ENCODE measurements at regions not wholly inside any gene's neighbourhood (a gene's known extent, or its start where the extent isn't known, plus 50 kb on each side); places are given as distances from the start of the nearest gene placed in this dataset.

GRCh38 chr13:107220245-107220644 is 652.3 kb upstream of the ARGLU1 start:
- Histone ChIP-seq H3K36me3 (ENCODE audit: control insufficient read depth, insufficient read depth, low read length) (no peaks in the 10 kb centered on the region), H3K4me3 (replicated peaks; ENCODE audit: low read depth, low read length) (no peak overlapping the region), H3K27me3 (replicated peaks; ENCODE audit: control insufficient read depth, insufficient read depth, low read length) (no peaks in the 10 kb centered on the region)
- no peak for DNase-seq (ENCODE audit: extremely low read depth, insufficient read length)
- TF ChIP-seq CTCF (IDR thresholded peaks at IDR 0.05; ENCODE audit: insufficient read depth, low read length, poor library complexity, severe bottlenecking): no peak

- Histone ChIP-seq H3K36me3 (ENCODE audit: control insufficient read depth, insufficient read depth, low read length) (no peaks in the 10 kb centered on the region), H3K4me3 (replicated peaks; ENCODE audit: low read depth, low read length) (no peak overlapping the region), H3K27me3 (replicated peaks; ENCODE audit: control insufficient read depth, insufficient read depth, low read length) (no peaks in the 10 kb centered on the region)
- DNase-seq (ENCODE audit: extremely low read depth, insufficient read length): no peak
- TF ChIP-seq CTCF (IDR thresholded peaks at IDR 0.05; ENCODE audit: insufficient read depth, low read length, poor library complexity, severe bottlenecking): no peak
Measured at GRCh38 chr13:107217251-107217650, 649.3 kb upstream of the ARGLU1 start.

GRCh38 chr13:107216046-107216755 is 648.3 kb upstream of the ARGLU1 start:
- no peak overlapping the region for H3K4me3 ChIP-seq (replicated peaks; ENCODE audit: low read depth, low read length)
- no peaks in the 10 kb centered on the region for H3K27me3 ChIP-seq (replicated peaks; ENCODE audit: control insufficient read depth, insufficient read depth, low read length)
- no peak for DNase-seq (ENCODE audit: extremely low read depth, insufficient read length)
- no peaks in the 10 kb centered on the region for H3K36me3 ChIP-seq (ENCODE audit: control insufficient read depth, insufficient read depth, low read length)
- no peak for TF ChIP-seq CTCF (IDR thresholded peaks at IDR 0.05; ENCODE audit: insufficient read depth, low read length, poor library complexity, severe bottlenecking)

DNA sequence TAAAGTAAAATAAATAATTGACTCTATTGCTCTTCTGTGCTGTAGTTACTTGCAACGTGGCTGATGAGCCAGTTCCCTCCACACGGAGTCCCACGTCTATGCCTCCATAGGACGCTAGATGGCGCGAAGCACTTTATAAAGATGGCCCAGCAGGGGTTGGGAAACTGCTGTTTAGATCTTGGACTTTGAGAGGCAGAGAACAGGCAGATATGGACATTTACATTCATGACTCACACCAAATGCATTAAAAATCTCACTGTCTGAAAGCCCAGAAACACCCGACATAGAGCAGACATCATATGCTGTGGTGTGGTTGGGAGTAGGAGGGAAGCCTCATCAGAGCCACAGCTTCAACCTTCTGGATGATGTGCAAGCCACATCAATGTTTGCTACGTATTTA is 643.1 kb upstream of the ARGLU1 start:
- DNase-seq (ENCODE audit: extremely low read depth, insufficient read length): no peak
- no peaks in the 10 kb centered on the region for H3K27me3 ChIP-seq (replicated peaks; ENCODE audit: control insufficient read depth, insufficient read depth, low read length)
- no peaks in the 10 kb centered on the region for H3K36me3 ChIP-seq (ENCODE audit: control insufficient read depth, insufficient read depth, low read length)
- no peak overlapping the region for H3K4me3 ChIP-seq (replicated peaks; ENCODE audit: low read depth, low read length)
- peak; percentile 85 for TF ChIP-seq CTCF (IDR thresholded peaks at IDR 0.05; ENCODE audit: insufficient read depth, low read length, poor library complexity, severe bottlenecking)

DNA sequence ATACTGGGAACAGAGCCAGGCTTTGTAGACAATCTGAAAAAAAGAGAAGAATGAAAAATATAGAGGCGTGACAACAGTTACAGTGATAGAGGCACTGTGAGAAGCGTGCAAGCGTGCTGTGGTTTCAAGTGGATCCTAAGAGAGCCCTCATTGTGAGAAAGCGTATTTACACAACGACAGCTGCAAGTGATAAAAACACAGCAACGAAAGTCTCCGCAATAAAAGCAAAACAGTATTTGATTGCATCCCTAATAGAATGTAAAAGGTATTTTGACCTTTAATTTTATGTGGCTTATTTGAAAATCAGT is 642.7 kb upstream of the ARGLU1 start:
- H3K4me3 ChIP-seq (replicated peaks; ENCODE audit: low read depth, low read length): no peak overlapping the region
- no peaks in the 10 kb centered on the region for H3K27me3 ChIP-seq (replicated peaks; ENCODE audit: control insufficient read depth, insufficient read depth, low read length)
- TF ChIP-seq CTCF (IDR thresholded peaks at IDR 0.05; ENCODE audit: insufficient read depth, low read length, poor library complexity, severe bottlenecking): no peak
- no peak for DNase-seq (ENCODE audit: extremely low read depth, insufficient read length)
- no peaks in the 10 kb centered on the region for H3K36me3 ChIP-seq (ENCODE audit: control insufficient read depth, insufficient read depth, low read length)
